Keratinocyte (primary cell): ENCODE measurements at regions not wholly inside any gene's neighbourhood (a gene's known extent, or its start where the extent isn't known, plus 50 kb on each side); places are given as distances from the start of the nearest gene placed in this dataset.

ENCODE experiments used
- DNase-seq: peaks from one replicate; pipeline ENCODE4 v3.0.0-alpha.2; 2011; ENCODE audit warnings: low read depth, missing footprints, low spot score
- FAIRE-seq: peaks from 2 replicates; lab custom pipeline; 2011; peaks lifted over from hg19 to GRCh38; lab: Jason Lieb, UNC
- H2AFZ ChIP-seq: 2 replicates; pipeline ENCODE4 v1.6.0; 2012; ENCODE audit warnings: low read length, control low read depth, inconsistent platforms; ENCODE audit not compliant: control insufficient read depth
- H3K27ac ChIP-seq: 2 replicates; pipeline ENCODE4 v1.5.1; 2011; ENCODE audit warnings: low read length; ENCODE audit not compliant: control insufficient read depth, insufficient read depth
- H3K27me3 ChIP-seq: 3 replicates; pipeline ENCODE4 v1.6.0; 2011; ENCODE audit warnings: low read length; ENCODE audit not compliant: control insufficient read depth, insufficient read depth; ENCODE audit errors: extremely low read depth
- H3K36me3 ChIP-seq, 2 experiments: 2 replicates in 1 of 2; 3 replicates in 1 of 2; pipeline ENCODE4 v1.5.1; 2011; ENCODE audit warnings: low read length in 2 of 2, mild to moderate bottlenecking in 1 of 2; ENCODE audit not compliant: control insufficient read depth in 2 of 2, insufficient read depth in 2 of 2; ENCODE audit errors: extremely low read depth in 1 of 2
- H3K4me1 ChIP-seq: 3 replicates; pipeline ENCODE4 v1.5.1; 2011; ENCODE audit warnings: low read length; ENCODE audit not compliant: control insufficient read depth, insufficient read depth; ENCODE audit errors: extremely low read depth
- H3K4me2 ChIP-seq: 3 replicates; pipeline ENCODE4 v1.6.0; 2011; ENCODE audit warnings: low read depth, low read length; ENCODE audit not compliant: control insufficient read depth, insufficient read depth; ENCODE audit errors: extremely low read depth
- H3K4me3 ChIP-seq, 3 experiments: fragments of 200-600 bp in 1 of 3; sonication (generic) in 1 of 3; 2 replicates in 2 of 3; 3 replicates in 1 of 3; pipeline ENCODE4 v1.5.1; 2011 to 2016; ENCODE audit warnings: low read length in 3 of 3, mild to moderate bottlenecking in 3 of 3, control low read depth in 2 of 3, inconsistent platforms in 1 of 3, low read depth in 1 of 3, mixed read lengths in 1 of 3, mixed run types in 1 of 3, moderate library complexity in 1 of 3; ENCODE audit not compliant: control insufficient read depth in 2 of 3, insufficient read depth in 2 of 3; ENCODE audit errors: extremely low read depth in 1 of 3
- H3K79me2 ChIP-seq: 2 replicates; pipeline ENCODE4 v1.6.0; 2012; ENCODE audit warnings: low read length; ENCODE audit not compliant: control insufficient read depth, insufficient read depth
- H3K9ac ChIP-seq: 3 replicates; pipeline ENCODE4 v1.6.0; 2011; ENCODE audit warnings: low read length; ENCODE audit not compliant: control insufficient read depth, insufficient read depth; ENCODE audit errors: extremely low read depth
- H3K9me1 ChIP-seq: 3 replicates; pipeline ENCODE4 v1.6.0; 2011; ENCODE audit warnings: low read length; ENCODE audit not compliant: control insufficient read depth, insufficient read depth; ENCODE audit errors: extremely low read depth
- H3K9me3 ChIP-seq: 2 replicates; pipeline ENCODE4 v1.5.1; 2012; ENCODE audit warnings: low read depth, low read length; ENCODE audit not compliant: control insufficient read depth
- H4K20me1 ChIP-seq: 3 replicates; pipeline ENCODE4 v1.6.0; 2011; ENCODE audit warnings: low read length; ENCODE audit not compliant: control insufficient read depth, insufficient read depth; ENCODE audit errors: extremely low read depth
- EZH2 ChIP-seq: IDR thresholded peaks from one replicate; pipeline ENCODE4 v1.6.1; 2012; ENCODE audit warnings: inconsistent platforms, mild to moderate bottlenecking, low read length, moderate library complexity
- dilution Hi-C: fragments of 300-500 bp; cut with MboI; formaldehyde crosslinking; loops from one replicate; pipeline ENCODE4 v1.7.0; 2020; ENCODE audit warnings: low sequenced_read_pairs; ENCODE audit not compliant: extremely low pct_ligation_motif_present
- TF ChIP-seq, protein P1 (sequence below), 3 experiments: IDR thresholded peaks in 1 of 3; conservative IDR thresholded peaks in 1 of 3; optimal IDR thresholded peaks in 1 of 3; 2 replicates in 2 of 3; 3 replicates in 1 of 3; pipeline versions ENCODE3 to v1.5.1; 2011; ENCODE audit warnings: low read length in 3 of 3, mild to moderate bottlenecking in 3 of 3, moderate library complexity in 2 of 3, control low read depth in 1 of 3, inconsistent platforms in 1 of 3; ENCODE audit not compliant: insufficient read depth in 2 of 3; ENCODE audit errors: extremely low read depth in 1 of 3

DNA sequence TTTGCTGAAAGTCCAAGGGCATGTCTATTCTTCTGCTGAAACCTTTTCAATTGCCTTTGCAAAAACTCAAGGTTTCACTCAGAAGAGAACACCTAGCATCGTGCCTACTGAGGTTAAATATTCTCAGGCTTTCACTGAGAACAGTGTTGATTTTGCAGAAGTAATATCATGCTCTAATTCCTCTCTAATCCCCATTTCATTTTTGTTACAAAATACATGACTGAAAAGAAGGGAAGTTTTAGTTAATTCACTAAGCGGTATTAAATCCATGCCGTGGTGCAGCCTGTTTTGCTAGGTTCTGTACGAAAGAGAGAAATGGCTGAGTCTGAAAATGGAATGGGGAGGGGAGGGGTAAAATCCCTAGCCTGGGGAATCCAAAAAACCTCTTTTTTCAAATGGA is 163.2 kb upstream of the CAMK1G start:
- H3K79me2 ChIP-seq, result no peaks in the 10 kb centered on the region
- TF ChIP-seq EZH2, result no peak
- TF ChIP-seq, protein P1, sequence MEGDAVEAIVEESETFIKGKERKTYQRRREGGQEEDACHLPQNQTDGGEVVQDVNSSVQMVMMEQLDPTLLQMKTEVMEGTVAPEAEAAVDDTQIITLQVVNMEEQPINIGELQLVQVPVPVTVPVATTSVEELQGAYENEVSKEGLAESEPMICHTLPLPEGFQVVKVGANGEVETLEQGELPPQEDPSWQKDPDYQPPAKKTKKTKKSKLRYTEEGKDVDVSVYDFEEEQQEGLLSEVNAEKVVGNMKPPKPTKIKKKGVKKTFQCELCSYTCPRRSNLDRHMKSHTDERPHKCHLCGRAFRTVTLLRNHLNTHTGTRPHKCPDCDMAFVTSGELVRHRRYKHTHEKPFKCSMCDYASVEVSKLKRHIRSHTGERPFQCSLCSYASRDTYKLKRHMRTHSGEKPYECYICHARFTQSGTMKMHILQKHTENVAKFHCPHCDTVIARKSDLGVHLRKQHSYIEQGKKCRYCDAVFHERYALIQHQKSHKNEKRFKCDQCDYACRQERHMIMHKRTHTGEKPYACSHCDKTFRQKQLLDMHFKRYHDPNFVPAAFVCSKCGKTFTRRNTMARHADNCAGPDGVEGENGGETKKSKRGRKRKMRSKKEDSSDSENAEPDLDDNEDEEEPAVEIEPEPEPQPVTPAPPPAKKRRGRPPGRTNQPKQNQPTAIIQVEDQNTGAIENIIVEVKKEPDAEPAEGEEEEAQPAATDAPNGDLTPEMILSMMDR (optimal IDR thresholded peaks at IDR 0.05 in 1 of 3, IDR thresholded peaks at IDR 0.05 in 1 of 3, conservative IDR thresholded peaks at IDR 0.05 in 1 of 3; ENCODE audit: extremely low read depth in 1 of 3, insufficient read depth in 2 of 3, low read length in 3 of 3), result no peak
- H3K36me3 ChIP-seq, result no peaks in the 10 kb centered on the region
- DNase-seq, result no peak
- dilution Hi-C loops, result no loop called here
- peak; percentile 85 for FAIRE-seq
- H4K20me1 ChIP-seq, result no peaks in the 10 kb centered on the region
- peak overlapping the region; percentile 55 for H3K9ac ChIP-seq
- H3K9me3 ChIP-seq, result no peaks in the 10 kb centered on the region
- peak overlapping the region; percentile 78 for H3K27ac ChIP-seq
- peak overlapping the region; percentile 1 for H2AFZ ChIP-seq
- no peaks in the 10 kb centered on the region for H3K9me1 ChIP-seq
- peak overlapping the region; percentile 50 for H3K4me2 ChIP-seq
- peaks cover 74% of the 10 kb centered on the region for H3K4me1 ChIP-seq
- no peak overlapping the region for H3K4me3 ChIP-seq
- no peaks in the 10 kb centered on the region for H3K27me3 ChIP-seq

DNA sequence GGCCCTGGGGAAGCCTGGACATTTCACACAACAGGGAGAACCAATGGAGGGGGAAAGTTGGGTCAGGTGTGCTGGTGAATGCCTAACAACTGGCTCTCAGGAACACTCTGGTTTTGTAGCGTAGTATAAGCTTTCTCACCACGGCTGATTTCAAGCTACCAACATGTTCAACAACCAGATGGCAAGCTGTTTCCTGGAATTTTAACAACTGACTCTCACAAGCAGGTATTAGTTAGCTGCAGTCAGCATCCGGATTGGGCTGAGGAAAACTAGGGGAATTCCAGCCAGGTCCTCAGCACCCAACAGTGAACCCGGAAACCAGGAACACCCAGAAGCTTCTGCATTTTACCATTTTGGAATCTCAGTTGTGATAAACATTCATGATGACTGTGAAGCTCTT is 162.3 kb upstream of the CAMK1G start:
- Histone ChIP-seq H3K9ac (peak overlapping the region; percentile 55), H2AFZ (no peak overlapping the region), H3K36me3 (no peaks in the 10 kb centered on the region), H4K20me1 (no peaks in the 10 kb centered on the region), H3K4me1 (peaks cover 67% of the 10 kb centered on the region), H3K4me2 (peak overlapping the region; percentile 50), H3K9me3 (no peaks in the 10 kb centered on the region), H3K9me1 (no peaks in the 10 kb centered on the region), H3K79me2 (no peaks in the 10 kb centered on the region), H3K27me3 (no peaks in the 10 kb centered on the region), H3K27ac (peak overlapping the region; percentile 78), H3K4me3 (no peak overlapping the region)
- FAIRE-seq, result peak; percentile 96
- dilution Hi-C loops, result no loop called here
- no peak for DNase-seq
- TF ChIP-seq, protein P1 (optimal IDR thresholded peaks at IDR 0.05 in 1 of 3, IDR thresholded peaks at IDR 0.05 in 1 of 3, conservative IDR thresholded peaks at IDR 0.05 in 1 of 3; ENCODE audit: extremely low read depth in 1 of 3, insufficient read depth in 2 of 3, low read length in 3 of 3), result no peak
- TF ChIP-seq EZH2, result no peak
